NCI-H460 (cell line): ENCODE measurements at regions not wholly inside any gene's neighbourhood (a gene's known extent, or its start where the extent isn't known, plus 50 kb on each side); places are given as distances from the start of the nearest gene placed in this dataset.
A peak's percentile ranks its signal among the peaks of the same experiment; 100 is the strongest.
"Not testable (repeated sequence)": the region's sequence is repeated elsewhere in the genome, so short reads cannot be mapped to it uniquely, and the experiment has no call there.

Experiments used
- DNase-seq: peaks from one replicate; pipeline ENCODE4 v3.0.0-alpha.2; 2016; ENCODE audit warnings: low read depth; ENCODE audit errors: extremely low read depth

DNA sequence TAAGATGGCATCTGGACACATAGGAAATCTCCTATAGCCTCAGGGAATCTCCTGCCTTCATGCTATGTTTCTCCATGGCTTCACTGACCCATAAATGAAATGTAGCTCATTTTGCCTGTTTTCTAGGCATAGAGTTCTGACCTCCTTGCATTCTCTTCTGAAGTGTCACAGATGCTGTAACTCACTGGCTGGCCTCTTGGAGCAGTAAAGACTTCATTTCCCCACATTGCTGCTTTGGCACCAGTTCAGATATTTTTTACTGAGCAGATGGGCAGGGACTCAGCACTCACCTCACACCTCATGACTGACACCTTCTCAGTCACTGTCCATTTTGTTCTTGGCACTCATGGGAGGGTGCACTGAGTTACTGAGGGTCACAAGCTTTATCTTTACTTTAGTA lies 286.7 kb upstream of the TGFBR2 start:
- peak; percentile 46 for DNase-seq

DNA sequence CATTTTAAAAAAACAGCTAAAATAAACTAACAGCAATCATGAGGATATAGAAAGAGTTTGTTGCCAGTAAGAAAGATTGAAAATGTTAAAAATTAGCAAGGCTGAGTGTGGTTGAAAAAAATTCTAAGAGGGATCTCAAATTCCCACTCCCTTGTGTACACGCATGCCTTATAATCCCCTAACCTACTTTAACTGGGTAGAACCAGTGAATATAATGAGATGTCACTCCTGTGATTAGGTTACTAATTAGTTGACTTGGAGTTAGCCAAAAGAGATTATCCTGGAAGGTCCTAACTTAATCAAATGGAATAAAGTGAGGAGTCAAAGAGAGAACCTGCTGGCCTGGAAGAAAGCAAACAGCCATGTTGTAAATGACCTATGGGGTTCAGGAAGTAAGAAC lies 286.0 kb upstream of the TGFBR2 start:
- no peak for DNase-seq

DNA sequence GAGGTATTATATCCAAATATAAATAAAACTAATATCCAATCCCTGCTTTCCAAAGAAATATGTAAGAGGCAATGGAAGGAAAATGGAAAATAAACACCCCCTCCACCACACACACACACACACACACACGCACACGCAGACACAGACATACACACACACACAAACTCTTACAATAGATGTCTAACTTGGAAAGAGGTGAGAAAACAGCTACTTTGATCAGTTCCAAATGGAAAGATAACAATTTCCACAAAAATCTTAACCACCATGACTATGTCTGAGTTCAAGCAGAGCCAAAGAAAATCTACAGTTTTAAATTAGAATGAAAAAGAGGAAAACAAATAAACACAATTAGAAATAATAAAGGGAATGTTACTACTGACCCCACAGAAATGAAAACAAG lies 285.3 kb upstream of the TGFBR2 start:
- DNase-seq: no peak

DNA sequence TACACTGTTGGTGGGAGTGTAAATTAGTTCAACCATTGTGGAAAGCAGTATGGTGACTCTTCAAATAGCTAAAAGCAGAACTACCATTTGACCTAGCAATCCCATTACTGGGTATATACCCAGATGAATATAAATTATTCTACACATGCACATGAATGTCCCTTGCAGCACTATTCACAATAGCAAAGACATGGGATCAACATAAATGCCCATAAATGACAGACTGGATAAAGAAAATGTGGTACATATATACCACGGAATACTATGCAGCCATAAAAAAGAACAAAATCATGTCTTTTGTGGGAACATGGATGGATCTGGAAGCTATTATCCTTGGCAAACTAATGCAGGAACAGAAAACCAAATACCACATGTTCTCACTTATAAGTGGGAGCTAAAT lies 282.8 kb upstream of the TGFBR2 start:
- DNase-seq: not testable (repeated sequence)

DNA sequence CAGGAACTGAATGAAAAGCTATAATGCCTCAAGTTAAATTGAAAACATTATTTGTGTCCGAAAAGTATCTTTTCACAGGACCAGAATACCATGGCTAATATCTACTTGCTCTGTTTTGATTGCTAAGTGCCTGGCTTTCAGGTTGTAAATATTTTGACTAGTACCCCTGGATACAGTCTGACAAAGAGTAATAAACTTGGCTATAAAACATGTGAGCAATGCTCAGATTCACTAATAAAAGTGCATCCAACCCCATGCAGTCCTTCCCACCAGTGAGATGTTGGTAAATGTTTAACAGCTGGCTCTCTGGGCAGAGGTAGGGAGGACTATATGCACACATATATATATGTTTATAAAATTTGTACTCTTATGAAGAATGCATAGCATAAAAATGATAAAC lies 281.8 kb upstream of the TGFBR2 start:
- no peak for DNase-seq

DNA sequence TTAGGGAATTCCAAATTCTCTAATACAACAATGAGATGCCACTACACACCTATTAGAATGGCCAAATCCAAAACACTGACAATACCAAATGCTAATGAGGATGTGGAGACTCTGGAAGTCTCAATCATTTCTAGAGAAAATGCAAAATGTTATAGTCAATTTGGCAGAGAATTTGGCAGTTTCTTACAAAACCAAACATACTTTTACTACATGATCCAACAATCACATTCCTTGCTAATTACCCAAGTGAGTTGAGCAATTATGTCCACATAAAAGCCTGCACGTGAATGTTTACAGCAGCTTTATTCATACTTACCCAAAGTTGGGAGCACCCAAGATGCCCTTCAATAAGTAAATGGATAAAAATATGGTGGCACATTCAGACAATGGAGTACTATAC lies 278.4 kb upstream of the TGFBR2 start:
- DNase-seq: not testable (repeated sequence)

DNA sequence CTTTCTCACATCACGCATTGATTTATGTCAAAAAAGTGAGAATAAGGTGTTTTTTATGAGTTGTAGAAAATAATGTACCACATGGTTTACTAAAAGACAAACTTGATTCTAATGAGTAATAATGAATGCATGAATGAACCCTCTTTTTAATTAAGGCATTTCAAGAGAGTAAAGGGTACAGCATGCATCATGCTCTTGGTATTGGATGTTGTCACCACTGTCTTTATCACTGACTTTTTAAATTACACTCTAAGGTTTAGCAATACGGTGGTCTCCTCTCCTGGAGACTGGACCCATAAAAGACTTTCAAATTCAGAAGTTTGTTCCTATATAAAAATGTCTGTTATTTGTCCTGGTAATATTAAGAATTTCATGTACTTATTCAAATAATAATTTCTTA lies 277.5 kb upstream of the TGFBR2 start:
- not testable (repeated sequence) for DNase-seq

DNA sequence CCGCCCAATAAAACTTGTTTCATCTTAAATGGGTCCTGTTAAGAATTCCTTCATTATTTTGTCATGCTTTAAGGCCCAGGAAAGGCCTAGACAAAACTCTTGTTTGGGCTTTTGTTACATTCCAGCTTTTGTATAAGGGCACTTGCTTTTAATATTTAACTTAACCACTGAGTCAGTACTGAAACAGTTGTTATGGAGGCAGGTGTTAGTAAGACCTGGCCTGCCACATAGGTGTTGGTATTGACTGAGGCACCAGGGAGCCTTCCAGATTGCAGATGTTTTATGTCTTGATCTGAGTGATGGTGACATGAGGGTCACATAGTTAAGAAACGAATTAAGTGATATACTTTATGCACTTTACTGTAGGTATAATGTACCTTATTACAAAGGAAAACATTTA lies 274.9 kb upstream of the TGFBR2 start:
- DNase-seq: no peak

DNA sequence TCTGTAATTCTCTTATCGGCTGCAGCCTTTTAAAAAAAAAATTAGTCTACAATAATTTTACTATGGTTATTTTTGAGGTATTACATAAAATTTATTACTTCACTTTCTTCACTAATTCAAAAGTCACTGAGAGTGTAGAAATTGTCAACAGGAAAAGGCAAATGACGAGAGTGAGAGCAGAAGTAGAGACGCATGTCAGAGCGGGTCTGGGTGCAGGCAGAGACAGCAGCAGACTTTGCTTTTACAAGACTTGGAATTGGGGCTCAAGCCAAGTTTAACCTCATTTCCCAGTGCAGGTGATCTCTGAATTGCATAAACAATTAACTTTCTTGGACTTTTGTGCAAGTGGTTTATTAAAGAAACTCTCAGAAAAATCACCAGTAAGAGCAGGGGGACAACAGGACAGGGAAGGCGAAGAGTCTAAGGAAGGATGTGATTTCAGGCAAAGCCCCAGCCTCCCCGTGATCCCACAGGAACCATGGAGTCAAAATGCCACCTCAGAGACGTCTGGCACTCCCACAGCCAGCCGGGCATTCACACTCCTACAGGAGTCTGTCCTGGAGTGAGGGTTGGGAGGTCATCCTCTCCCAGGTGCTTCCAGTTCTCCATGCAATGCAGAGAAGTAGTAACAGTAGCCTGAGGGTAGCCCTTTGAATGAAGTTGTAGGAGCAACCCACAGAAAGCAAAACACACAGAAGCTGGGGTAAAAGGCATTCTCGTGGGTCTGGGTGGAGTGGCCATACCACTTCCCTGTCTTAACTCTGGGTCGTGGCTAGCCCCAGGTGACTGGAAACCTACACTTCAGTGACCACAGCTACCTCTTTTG lies 274.0 kb upstream of the TGFBR2 start:
- DNase-seq: no peak

DNA sequence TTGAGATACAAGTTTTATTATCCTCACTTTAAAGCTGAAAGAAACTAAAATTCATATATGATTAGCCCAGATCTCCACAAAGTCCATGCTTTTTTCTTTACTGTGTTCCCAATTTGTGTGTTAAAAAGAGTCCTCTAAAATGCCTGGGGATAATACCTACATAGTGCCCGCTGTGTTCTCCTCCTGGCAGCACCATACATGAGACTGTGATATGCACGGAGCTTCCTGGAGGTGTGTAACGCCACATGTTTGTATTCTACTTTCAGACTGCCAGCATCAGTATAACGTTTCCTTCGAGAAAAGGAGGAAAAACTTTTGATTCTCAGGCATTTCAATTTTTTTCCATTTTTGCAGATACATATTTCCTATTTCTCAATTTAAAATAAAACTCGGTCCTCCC lies 273.3 kb upstream of the TGFBR2 start:
- DNase-seq: no peak

DNA sequence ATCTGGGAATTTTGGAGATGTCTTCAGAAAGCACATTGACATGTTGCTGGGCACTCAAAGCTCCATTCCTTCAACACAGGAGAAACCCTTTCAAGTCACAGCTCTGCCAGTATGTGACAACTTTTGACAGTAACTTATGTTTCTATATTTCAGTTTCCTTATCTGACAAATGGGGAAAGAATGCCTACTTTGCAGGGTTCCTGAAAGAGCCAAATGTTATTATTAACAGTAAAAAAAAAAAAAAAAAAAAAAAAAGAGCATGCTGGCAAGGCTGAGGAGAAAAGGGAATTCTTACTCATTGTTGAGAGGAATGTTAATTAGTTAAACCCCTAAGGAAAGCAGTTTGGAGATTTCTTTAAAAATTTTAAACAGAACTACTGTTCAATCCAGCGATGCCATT lies 272.5 kb upstream of the TGFBR2 start:
- DNase-seq: no peak

DNA sequence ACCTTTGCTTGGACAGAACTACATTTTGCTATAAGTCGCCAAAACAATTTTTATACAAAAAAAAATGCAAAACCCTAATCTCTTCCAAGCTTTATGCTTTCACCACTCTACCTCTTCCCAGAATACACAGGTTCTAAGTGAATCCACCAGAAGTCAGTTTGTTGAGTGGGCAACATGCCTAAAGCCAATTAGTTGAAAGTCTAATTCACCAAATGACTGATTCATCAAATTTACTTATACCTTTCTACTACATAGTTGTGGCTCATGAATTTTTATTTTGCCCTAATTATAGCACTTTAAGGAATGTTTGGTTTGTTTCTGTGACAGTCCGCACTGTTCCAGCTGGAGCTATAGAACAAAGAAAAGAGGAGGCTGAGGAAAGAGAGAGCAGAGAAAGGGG lies 265.9 kb upstream of the TGFBR2 start:
- DNase-seq: no peak

DNA sequence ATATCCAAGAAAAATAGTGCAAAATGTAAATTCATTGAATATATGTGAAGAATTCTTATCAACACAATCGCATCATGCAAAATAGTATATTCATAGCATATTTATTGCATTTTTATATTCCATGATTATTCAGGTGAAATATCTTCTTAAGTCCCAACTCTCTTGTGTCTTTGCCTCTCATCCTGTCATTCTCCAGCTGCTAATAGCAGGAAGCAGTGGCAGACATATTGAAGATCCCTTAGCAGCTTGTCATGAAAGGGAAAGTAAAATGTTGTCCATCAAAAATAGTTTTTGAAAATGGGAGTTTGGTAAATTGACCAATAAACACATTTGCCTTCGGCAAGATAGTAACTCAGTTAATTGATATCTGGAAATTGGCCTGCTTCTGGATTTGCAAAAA lies 265.3 kb upstream of the TGFBR2 start:
- DNase-seq: no peak

DNA sequence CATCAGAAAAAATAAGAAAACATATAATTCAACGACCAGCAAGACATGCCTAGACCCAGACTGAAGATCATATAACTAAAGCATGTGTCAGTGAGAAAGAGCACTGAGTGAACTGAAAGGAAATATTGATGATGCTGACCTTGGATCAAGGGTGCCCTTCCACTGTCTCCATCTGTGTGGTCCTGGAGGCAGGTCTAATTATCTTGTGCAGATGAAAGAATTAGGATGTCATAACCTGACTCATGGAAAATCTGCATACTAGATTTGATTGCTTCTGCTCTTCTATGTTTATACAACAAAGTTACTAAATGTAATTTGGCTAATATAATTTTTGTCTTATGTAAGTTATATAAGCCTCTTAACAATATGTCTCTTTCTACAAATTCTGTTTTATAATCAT lies 264.6 kb upstream of the TGFBR2 start:
- no peak for DNase-seq

DNA sequence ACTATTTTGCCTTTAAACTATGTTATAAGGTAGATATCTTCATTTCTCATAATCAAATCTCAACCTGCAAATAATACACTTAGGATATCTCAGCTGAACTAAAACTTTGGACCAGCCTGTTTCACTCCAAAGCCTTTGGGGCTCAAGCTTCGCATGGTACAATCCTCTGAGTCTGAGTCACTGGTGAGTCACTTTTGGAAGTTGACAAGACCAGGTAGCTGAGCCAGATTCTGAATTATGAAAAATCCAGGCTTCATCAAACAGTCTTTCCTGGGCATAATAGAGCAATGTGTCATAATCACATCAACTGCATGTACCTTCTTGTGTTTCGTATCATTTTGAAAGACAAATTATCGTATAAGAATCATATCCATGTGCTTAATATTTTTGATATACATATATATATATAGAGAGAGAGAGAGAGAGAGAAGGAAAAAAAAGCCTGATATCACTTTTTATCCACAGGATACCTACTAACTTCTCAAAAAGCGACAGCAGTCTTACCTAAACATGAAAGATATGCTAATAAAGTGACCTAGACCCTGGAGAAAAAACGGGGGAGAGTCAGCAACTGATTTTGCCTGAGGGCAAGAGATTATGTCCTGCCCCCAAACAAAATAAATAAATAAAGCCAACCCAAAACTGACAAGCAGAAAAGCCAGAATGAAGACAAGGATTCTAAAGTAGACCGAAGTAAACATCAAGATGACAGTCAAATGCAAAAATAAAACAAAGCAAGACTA lies 263.9 kb upstream of the TGFBR2 start:
- peak; percentile 46 for DNase-seq

DNA sequence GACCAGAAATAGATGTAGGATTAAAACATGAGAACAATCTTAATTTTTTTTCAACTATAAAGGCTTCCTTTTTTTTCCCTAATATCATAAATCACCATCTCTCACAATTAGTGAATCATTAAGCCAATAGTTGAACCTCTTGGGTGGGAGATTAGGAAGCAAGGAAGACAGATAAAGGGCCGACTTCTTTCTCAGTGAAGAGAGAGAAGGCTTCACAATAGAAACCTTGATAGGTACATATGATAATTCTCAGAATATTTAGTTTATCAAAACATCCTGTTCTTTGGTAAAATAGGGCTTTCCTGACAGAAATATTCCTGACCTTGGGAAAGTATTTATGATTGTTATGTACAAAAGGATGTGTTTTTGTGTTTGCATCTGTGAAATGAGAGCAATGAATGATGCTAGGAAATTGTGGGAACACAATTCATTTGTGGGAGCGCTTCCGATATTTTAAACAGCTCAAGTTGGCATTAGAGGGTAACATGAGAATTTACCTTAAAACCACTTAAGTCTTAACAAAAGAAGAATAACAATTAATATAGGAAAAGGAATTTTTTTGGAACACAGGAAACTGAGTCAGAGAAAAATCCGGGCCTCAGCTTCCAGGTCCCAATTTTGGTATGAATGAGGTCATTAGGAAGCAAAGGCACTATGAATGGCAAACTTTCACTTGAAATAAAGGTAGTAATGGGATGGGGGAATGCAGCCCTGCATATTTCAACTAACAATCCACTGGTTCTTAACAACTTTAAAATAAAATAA lies 263.2 kb upstream of the TGFBR2 start:
- no peak for DNase-seq

DNA sequence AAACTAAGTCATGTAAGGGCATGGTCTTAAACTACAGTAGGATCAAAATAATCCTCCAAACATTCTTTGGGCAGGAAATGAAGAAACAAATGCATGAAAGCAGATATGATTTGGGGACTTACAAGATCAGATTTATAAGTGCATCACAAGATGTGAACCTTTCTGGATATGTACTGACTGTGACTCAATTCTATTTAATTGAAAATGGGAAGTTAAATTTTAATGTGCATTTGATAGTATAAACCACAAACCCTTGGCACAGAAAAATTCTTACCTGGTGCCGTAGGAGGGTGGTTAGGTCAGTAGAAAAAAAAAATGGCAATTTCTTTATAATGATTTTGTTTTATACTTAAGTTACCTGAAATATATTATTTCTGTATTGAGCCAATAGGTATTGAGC lies 262.5 kb upstream of the TGFBR2 start:
- DNase-seq: no peak

DNA sequence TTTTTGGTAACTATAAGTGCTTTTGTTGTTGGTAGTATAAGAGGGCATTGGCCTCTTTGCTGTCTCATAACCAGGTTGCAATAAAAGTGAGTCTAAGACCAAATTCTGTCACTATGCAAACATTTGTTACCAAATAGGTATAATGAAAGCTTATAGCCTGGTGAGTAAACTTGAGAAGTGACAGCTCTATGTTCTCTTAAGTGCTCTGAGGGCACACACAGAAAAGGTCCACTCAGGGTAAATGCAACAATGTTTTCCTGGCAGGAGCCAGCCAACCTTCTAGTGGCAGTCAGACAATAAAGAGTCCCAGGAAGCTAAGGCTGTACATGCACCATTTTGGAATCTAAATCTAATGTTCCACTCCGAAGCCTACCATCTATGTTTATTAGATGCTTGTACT lies 262.1 kb upstream of the TGFBR2 start:
- DNase-seq: no peak

DNA sequence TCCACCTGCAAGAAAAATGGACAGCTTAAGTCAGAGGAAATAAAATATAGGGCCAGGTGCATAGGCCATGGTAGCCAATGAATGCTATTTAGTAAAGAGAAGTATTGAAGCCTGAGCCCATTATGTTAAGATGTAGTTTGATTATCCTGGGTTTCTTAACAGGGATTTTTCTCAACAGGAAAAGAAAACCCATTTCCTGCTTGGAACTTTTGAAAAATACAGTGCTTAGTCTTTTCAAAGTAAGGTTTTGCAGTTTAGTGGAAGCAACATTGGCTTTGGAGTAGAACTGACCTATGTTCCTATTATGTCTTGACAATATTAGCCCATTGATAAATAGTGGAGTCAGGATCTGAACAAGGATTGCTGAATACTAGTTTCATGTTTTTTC lies 259.5 kb upstream of the TGFBR2 start:
- DNase-seq: no peak

DNA sequence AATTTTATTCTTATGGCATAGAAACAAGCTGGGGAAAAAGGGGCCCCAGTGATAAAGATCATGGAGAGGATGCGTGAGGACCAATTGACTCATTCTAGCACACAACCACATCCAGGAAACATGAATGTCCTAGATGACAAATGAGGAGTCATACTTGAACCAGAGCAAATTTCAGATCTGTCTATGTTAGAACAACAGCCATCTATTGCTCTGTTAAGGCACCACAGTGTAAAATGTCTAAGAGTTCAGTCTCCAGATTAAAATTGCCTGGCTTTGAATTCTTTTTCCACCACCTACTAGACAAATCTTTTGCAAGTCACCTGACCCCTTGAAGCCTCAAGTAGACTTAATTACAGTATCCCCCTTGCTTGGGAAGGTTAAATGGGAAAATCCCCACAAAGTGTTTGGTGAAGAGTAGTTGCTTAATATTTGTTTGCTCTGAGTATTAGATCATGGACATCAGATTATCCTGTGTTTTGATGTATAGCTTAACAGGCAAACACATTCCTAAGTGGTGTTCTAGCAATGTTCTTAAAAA lies 258.7 kb upstream of the TGFBR2 start:
- DNase-seq: peak; percentile 13

DNA sequence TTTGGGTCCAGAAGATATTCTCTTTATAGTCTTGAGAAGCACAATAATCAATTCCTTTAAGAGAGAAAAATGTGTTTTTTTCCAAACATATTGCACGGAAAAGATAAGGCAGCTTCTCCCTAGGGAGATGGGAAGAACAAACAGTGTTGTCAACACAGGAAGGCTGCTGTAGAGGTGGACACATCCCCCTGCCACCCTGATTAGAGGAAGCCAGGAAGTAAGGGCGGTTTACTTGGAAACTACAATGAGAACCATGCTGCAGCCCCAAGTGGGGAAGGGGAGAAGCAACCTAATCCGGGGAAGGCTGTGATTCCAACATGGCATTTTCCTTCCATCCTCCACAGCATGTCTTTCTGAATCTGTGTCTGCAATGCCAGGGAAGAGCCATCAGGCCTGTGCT lies 256.9 kb upstream of the TGFBR2 start:
- DNase-seq: no peak
